HG02840 (cell line): ENCODE measurements at regions not wholly inside any gene's neighbourhood (a gene's known extent, or its start where the extent isn't known, plus 50 kb on each side); places are given as distances from the start of the nearest gene placed in this dataset.
A peak's percentile ranks its signal among the peaks of the same experiment; 100 is the strongest.

Experiments
- ATAC-seq: cut with Tn5 transposase; IDR thresholded peaks from one replicate; pipeline ENCODE4 v1.9.1; 2021; ENCODE audit warnings: mild to moderate bottlenecking, moderate library complexity, moderate number of reproducible peaks; ENCODE audit not compliant: unreplicated experiment, low FRiP score

- ATAC-seq, result no peak
Measured at GRCh38 chr13:107713314-107713713, 502.0 kb downstream of the LIG4 start.

- no peak for ATAC-seq
Measured at GRCh38 chr13:107712145-107712860, 503.0 kb downstream of the LIG4 start.

- ATAC-seq, result no peak
Measured at GRCh38 chr13:107690181-107690580, 525.2 kb downstream of the LIG4 start.

GRCh38 chr13:107685876-107686275 lies 529.5 kb downstream of the LIG4 start:
- ATAC-seq, result no peak

GRCh38 chr13:107681600-107681999 lies 533.7 kb downstream of the LIG4 start:
- ATAC-seq, result no peak

GRCh38 chr13:107680115-107680514 lies 535.2 kb downstream of the LIG4 start:
- no peak for ATAC-seq

- ATAC-seq, result no peak
Measured at GRCh38 chr13:107678075-107678689, 537.2 kb downstream of the LIG4 start.

GRCh38 chr13:107675847-107676550 lies 539.3 kb downstream of the LIG4 start:
- ATAC-seq, result no peak

GRCh38 chr13:107669391-107669993 lies 545.8 kb downstream of the LIG4 start:
- no peak for ATAC-seq

GRCh38 chr13:107665926-107666458 lies 549.3 kb downstream of the LIG4 start:
- ATAC-seq, result no peak

GRCh38 chr13:107650081-107650701 lies 565.1 kb downstream of the LIG4 start:
- ATAC-seq, result peak; percentile 79

GRCh38 chr13:107649079-107649478 lies 566.3 kb downstream of the LIG4 start:
- no peak for ATAC-seq

GRCh38 chr13:107644136-107644535 lies 571.2 kb downstream of the LIG4 start:
- ATAC-seq, result no peak

- no peak for ATAC-seq
Measured at GRCh38 chr13:107643615-107644014, 571.7 kb downstream of the LIG4 start.

GRCh38 chr13:107642831-107643230 lies 572.5 kb downstream of the LIG4 start:
- ATAC-seq, result no peak

- ATAC-seq, result no peak
Measured at GRCh38 chr13:107641574-107641973, 573.8 kb downstream of the LIG4 start.

- ATAC-seq, result no peak
Measured at GRCh38 chr13:107625648-107626047, 589.7 kb downstream of the LIG4 start.

- no peak for ATAC-seq
Measured at GRCh38 chr13:107617527-107617926, 597.8 kb downstream of the LIG4 start.

- no peak for ATAC-seq
Measured at GRCh38 chr13:107612376-107612775, 603.0 kb downstream of the LIG4 start.

GRCh38 chr13:107608736-107609135 lies 606.6 kb downstream of the LIG4 start:
- ATAC-seq, result no peak
